Umbilical cord (tissue), 1 donor: ENCODE measurements at regions not wholly inside any gene's neighbourhood (a gene's known extent, or its start where the extent isn't known, plus 50 kb on each side); places are given as distances from the start of the nearest gene placed in this dataset.

Experiments
- DNase-seq: peaks from one replicate; pipeline ENCODE4 v3.0.0-alpha.2; 2015; ENCODE audit warnings: low spot score

DNA sequence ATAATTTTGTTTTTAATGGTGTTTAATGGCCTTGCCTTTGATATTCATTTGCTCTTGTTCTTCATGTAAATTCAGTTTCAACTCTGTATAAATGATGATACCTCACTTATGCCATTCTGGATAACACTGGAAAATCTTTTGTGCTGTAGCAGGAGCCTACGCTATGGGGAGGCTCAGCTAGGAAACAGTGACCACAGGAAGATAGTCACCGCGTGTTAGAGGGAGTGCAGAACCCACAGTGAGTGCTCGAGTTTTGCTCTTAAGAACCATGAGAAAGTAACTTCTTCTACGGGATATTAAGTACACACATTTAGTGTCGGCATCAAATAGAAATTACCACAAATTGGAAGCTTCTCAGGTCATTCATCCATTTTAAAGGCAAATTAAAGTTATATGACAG is 143.9 kb downstream of the IRX2 start:
- no peak for DNase-seq

DNA sequence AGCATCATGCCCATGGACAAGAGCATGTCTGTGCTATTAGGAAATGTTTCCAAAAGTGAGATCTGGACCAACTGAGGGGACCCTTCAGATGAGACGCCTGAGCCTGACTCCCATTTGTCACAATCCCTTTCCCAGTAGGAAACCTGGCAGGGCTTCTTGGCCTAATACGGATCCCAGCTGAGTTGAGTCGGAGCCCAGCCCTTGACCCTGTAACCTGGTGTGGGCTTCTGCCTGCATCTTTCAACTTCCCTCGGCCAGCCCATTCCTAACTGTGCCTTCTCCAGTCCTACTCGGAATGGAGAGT is 148.3 kb downstream of the IRX2 start:
- DNase-seq: no peak

DNA sequence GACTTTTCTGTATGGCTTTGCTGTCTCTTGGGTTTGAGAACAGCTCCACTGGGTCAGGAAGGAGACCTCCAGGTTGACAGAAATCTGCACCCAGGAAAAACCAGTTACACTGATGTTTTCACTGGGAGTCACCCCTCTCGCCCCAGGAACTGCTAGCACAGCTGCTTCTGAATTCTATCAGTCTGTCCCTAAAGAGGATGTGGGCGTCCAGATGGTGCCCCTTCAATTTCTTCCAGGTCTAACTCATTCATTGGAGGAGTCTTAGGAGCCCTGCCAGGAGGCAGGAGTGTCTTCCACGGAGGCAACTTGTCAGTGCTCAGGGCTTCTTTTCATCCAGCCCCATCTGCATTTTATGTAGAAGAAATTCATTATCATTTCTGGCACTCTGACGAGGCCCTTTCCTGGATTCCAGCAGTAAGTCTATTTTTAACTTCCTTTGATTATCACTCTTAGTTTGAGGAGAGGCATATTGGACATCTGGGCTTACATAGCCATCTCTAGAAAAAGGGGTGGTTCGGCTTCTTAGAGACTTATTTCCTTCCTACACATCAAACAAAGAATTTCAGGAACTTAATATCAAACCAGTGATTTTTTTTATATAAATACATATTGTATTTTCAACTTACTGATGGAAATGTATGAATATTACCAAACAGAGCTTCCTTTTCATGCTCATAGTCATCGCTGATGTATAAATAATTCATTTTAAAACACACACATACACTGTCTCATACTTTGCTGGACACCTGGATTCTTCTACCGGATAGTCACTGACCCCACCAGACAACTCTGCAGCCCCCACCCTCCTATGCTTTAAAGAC is 148.8 kb downstream of the IRX2 start:
- no peak for DNase-seq

DNA sequence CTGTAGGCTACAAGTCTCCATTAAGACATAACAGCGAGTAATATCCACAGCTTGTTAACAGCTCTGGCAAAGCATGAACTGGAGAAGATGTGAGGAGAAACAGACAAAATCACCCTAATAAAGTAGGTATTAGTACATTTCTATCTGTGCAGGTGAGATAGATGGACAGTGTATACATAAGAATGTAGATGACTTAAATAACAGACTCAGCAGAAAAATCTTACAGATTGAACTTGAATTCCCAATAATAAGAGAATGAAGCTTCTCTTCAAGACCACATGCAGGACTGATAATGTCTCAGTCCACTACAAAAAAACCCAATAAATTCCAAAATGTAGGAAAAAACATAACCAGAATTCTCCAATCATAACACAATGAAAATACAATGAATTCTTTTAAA is 153.0 kb downstream of the IRX2 start:
- no peak for DNase-seq

DNA sequence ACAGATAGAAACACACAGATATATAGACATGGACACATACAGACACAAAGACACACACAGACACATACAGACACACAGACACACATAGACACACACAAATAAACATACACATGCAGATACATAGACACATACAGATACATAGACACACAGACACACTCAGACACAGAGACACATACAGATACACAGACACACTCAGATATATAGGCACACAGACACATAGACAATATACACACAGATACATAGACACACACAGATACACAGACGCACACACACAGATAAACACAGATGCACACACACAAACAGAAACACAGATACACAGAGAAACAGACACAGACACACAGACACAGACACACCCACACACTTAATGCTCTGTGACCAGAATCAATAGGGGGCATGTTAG is 156.8 kb downstream of the IRX2 start:
- no peak for DNase-seq

DNA sequence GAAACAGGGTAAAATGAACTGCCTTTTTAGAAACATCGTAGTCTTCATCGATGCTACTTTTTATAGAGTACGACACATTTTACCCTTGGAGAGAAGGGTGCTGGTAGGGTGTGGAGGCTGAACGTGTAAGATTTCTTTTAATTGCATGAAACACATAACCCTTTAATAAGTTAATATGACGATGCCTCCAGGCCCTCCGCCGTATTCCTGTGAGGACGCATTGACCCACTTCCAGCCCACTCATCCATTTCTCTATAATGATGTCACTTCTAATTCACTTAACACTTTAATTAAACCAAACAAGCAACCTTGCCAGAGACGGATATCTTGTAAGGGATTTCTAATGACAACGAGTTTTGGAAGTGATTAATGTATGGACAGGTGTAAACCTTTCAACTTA is 158.7 kb downstream of the IRX2 start:
- no peak for DNase-seq

DNA sequence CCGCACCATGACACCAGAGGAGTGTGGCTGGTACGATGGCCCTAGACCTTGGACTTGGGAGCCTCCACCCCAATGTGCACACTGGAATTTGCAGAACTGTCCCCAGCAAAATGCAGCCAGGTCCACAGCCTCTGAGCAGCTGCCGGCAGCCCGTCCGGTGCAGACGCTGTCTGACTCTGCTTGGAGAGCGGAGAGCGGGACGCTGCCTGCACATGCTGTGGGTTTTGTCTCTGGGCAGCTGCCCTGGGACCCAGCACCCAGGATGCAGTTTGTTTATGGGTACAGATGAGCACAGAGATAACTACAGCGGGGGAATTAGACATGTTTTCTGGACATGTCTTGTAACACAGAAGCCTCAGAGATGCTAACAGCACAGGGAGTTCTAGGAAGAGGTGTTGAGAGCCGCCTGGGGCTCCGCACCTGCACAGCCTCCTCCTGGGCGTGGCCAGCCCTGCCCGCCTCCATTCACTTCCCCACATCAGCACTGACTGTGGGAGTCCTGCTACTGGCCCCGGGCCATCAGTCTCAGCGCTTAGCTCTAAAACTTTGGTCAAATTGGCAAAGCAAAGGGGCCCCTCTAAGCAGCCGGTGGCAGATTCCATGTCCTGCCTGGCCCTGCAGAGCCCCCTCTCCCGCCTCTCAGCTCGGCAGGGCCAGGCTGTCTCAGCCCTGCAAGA is 159.6 kb downstream of the IRX2 start:
- DNase-seq: peak; percentile 3

DNA sequence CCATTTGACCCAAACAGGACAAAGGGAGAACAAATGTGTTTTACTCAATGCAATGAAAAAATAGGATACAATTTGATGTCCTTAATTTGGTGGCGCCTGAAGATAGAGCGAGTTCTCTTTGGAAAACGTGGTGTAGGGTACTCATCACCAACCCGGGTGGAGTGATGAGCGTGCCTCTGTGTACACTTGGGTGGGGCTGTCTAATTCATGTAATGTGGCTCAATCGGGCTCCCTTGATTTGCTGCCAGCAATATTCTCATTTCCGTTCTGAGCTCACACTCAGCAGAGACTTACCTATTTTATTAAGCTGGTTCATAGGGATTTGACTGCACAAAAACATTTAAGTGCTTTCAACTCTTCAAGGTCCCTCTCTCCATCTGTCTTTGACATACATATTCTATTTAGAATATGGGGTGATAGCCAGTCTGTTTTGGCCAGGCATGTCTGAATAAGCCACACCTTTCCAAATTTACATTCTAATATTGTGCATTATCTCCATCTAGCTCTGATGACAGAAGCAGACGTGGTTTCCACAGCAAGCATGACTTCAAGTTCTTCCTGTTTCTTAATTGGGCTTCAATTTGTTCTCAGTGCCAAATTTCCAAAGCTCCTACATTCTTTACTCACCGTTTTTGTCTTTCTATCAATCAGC is 162.5 kb downstream of the IRX2 start:
- no peak for DNase-seq

DNA sequence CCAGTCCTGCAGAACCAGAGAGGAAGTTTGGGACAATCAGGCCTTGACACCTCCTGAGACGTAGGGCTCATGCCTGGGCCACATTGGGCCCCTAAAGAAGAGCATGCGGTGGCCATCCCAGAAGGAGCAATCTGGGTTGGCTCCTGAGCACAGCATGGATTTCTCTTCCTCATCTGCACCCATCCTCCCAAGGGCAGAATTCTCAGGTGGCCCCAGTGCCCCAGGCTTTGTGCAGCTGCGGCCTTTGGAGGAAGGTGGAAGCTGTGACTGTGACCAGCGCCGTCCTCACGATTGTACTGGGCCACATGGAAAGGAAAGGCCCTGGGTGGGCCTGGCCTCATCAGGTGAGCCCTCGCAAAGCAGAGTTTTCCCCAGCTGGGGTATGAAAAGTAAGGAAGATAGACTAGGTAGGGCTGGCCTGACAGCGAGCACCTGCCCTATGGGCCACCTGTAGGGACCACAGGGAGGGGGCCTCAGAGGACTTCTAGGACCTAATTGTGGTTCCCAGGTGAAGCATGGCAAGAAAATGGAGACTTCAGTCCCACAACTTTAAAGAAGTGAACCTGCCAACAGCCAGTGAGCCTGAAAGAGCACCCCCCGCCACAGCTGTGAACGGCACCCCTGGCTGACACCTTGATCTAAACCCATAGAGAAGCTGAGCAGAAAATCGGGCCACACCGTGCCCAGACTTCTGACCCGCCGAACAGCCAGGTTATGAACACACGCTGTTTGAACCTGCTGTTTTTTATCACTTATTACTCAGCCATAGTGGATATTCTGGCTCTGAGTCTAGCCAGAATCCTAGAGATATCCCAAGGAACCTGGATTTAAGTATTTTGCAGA is 164.1 kb downstream of the IRX2 start:
- no peak for DNase-seq

DNA sequence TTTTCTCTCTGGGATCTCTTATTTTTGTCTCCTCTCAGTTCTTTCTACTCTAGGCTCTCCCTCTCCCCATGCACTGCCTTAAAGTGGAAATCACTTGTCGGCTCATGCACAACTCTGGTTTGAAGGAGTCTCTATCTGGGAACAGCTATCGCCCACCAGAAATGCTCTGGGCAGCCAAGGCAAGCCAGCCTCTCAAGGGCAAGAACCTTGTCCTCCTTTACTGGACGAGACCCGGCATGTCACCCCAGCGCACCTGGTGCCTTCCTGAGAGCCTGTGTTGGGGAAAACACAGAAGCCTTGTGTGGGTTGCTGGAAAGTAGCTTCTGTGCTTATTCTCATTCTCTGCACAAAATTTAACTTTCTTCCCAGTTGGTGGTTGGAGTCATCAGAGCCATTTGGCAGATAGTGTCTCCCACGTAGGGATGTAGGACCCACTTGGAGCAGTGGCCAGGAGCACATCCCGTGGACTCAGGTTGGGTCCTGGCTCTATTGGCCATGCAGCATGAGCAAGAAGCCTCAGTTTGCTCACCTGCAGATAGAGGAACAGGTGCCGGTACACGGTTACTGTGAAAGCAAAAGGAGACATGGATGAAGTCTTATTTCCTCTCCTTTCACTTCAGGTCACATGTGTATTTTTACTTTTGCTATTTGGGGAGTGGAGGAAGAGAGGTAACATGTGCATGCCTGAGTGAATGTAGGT is 165.3 kb downstream of the IRX2 start:
- no peak for DNase-seq

DNA sequence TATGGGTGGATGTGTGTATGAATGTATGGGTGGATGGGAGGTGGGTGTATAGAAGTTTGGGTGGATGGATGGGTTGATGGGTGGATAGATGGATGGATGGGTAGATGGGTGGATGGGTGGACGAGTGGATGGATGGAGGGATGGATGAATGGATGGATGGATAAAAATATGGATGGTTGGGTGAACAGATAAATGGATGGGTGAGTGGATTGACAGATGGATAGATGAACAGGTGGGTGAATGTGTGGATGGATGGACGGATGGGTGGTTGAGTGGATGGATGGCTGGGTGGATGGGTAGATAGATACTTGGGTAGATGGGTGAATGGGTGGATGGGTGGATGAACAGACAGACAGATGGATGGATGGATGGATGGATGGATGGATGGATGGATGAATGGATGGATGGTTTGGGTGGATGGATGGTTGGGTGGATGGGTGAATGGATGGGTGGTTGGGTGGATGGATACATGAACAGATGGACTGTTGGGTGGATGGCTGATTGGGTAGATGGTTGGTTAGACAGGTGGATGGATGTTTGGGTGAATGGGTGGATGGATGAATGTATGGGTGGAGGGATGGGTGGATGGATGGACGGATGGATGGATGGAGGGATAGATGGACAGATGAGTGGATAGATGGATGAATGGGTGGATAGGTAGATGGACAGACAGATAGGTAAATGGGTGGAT is 166.8 kb downstream of the IRX2 start:
- DNase-seq: no peak

DNA sequence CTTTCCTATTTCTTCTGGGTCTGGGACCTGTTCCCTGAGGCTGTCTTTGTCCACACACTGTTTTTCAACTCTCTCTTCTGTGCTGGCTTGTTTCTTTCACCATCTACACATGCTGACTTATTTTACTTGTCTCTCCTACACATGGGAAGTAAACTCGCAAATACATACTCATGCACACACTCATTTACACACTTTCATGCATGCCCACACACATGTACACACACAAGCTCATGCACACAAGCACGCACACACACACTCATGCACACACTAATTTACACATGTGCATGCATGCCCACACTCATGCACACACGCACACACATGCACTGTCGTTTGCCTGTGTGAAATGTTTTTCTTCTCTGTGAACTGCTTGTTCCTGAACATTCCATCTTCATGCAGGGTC is 169.0 kb downstream of the IRX2 start:
- DNase-seq: no peak

DNA sequence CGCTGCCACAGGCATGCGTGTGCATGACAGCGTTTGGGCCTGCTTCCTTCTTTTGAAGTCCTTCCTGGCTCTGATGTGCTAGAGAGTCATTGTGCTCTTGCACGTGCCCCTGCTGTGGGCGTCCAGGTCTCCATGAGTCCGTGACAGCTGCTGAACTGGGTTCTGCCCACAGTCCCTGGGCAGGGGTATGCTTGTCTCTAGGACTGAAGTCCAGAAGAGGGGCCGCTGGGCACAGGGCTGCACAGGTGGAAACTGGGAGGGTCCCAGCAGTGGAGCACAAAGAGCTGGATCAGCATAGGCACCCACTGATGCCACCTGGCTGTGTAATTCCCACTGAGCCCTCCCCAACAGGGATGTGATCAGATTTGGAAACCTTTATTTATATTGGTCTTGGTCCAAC is 169.4 kb downstream of the IRX2 start:
- no peak for DNase-seq

DNA sequence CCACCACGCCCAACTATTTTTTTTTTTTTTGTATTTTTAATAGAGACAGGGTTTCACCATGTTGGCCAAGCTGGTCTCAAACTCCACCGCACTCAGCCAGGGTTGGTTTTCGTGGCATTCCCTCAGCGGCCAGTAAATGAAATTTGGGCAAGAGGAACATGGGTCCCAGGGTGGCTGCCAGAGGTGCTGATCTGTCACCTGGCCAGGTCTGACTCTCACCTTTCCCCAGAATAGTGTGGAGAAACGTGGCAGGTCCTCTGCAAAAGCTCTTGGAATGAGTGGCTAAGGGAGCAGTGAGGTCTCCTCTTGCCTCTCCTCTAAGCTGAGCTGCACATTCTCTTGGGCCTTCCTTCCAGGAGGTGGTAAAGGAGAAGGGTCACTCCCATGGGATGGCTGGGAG is 170.1 kb downstream of the IRX2 start:
- DNase-seq: no peak

DNA sequence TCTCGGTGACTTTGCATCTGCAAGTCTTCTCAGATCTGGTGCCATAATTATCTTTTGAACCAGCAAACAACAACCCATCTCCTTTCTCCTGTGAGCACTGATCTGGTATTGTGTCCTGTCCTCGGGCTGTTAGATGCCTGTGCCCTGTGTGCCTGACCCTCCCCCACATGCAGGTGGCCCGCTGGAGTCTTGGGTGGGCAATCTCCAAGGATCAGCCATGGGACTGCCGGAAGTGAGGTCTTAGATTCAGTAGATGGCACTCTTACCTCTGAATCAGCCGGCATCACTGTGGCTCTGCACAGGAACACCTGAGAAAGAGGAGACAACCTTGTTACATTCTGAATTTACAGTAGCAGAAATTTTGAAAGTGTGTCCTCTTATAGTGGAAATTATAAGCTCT is 172.4 kb downstream of the IRX2 start:
- no peak for DNase-seq

DNA sequence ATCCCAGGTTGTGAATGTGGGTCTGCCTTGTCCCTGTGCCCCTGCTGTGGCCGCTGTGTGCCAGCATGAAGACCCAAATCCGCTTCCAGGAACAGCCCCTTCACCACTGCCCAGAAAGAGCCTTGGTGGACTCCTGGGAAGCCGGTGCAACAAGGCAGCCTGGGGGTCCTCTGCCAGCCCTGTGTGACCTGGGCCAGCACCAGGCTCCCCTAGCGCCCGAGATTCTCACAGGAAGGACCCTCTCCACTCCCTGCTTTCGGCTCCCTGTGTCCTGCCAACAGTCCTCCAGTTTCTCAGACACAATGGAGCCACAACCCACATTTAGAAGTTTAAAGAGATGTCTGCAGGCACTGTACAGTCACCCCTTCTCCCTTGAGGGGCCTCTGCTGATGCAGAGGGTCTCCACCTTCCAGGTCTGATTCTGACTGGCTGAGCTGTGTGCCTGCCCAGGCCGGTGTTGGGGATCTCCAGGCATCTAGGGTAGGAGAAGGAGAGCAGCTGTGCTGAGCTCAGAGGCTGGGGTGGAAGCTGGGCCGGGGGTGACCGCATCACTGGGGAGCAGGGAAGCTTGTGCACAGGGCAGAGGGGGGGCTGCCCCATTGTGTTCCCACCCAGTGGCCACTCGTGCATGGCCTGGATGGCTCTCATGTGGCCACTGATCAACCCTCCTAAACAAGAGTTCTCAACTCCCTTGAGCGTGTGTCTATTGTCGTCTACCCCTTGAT is 174.0 kb downstream of the IRX2 start:
- DNase-seq: no peak

DNA sequence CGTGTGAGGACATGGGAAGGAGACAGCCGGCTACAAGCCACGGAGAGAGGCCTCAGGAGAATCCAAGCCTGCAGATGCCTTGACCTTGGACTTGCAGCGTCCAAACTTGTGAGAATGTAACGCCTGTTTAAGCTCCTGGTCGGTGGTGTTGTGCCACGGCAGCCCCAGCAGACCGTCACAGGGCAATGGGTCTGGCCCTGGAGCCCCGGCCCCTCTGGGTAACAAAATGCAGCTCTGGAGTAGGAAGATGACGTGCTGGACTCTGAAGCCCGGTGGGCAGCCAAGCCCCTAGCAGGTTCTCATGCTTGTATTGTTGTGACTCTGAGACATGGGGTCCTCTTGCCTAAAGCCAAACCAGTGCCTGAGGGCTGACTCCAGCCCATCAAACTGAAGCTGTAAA is 174.7 kb downstream of the IRX2 start:
- no peak for DNase-seq

DNA sequence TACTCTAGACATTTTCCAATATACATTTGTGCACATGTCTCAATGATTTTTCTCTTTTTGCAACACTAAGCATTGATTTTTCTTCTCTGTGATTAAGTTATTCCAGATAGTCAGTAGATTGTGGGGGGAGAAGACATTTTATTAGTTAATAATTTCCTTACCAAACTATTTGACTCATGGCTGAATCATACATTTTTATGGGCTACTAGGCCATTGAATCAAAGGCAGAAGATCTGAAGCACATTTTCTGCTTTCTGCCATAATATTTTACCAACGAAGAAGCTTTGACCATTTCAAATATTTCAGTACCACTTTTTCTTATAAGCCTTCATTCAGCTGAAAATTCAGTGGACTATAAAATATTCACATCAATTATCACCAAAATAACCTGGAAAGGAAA is 175.6 kb downstream of the IRX2 start:
- no peak for DNase-seq

DNA sequence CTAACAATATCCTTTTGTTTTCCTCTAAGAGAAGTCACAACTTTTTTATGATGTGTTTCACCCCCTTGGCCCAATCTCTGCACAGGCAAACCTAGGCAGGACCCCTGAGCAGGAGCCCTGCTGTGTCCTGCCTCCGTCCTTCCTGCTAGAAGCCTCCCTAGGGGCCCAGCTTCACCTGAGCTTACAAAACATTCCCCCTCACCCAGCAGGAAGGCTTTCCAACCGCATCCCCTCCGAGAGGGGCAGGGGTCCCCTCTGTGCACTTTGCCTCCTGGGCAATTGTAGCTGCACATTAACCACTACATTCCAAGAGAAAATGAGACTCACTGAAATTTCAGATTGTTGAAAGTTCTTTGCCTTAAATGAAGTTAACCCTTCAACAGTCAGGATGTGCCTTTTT is 176.2 kb downstream of the IRX2 start:
- no peak for DNase-seq

DNA sequence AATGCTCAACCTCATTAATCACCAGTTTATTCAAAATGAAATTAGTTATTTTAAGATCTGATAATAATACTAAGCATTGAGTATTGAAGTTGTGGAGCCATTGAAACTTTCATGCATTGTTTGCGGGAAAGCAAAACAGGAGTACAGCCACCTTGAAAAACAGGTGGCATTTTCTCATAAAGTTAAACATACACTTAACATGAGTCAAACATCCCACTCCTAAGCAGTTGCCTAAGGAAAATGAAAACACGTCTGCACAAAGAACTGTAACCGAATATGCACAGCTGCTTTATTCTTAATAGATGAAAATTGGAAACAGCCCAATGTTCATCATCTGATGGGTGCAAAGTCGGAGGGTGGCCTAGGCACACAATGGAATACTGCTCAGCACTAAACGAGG is 177.3 kb downstream of the IRX2 start:
- no peak for DNase-seq
